Stimulated activated CD4-positive, alpha-beta T cell treated with anti-CD3 and anti-CD28 coated beads, Interleukin-15, amount 100 ng/mL, for 24 hours (primary cell): ENCODE measurements at regions not wholly inside any gene's neighbourhood (a gene's known extent, or its start where the extent isn't known, plus 50 kb on each side); places are given as distances from the start of the nearest gene placed in this dataset.
"Not testable (repeated sequence)": the region's sequence is repeated elsewhere in the genome, so short reads cannot be mapped to it uniquely, and the experiment has no call there.

Source experiments
- DNase-seq: peaks from one replicate; pipeline ENCODE4 v3.0.0-alpha.2; 2020

GRCh38 chrX:74251006-74251930 is 52.7 kb upstream of the ZCCHC13 start:
- DNase-seq: no peak

DNA sequence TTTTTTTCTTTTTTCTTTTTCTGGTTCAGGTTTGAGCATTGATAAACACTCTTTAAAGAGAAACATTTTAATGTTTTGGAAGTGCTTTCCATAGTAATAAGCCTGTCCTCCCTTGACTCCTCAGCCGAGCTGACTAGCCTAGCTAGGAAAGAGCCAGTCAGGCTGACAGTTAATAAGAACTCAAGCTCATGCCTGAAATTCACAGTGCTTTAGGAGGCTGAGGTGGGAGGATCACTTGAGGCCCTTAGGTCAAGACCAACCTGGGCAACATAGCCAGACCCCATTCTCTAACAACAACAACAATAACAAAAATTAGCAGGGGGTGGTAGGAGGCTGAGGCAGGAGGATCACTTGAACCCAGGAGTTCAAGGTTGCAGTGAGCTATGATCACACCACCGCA is 53.4 kb upstream of the ZCCHC13 start:
- no peak for DNase-seq

DNA sequence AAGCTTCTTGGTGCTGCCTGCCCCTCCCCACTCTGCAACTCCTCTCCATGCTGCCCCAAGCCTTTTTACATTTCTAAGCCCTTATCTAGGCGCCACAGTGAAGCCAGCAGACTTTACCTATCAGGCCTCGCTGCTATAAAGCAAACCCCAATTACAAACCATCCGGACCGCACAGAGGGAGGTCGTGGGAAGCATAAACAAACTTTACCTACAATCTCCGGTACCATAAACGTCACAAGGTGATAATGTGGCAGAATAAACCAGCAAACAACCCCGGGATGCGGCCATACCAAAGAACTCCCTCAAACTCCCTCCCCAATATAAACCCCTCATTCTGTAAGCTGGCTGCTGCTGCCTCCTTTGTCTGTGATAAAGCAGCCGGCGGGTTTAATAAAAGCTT is 54.0 kb upstream of the ZCCHC13 start:
- DNase-seq: no peak

DNA sequence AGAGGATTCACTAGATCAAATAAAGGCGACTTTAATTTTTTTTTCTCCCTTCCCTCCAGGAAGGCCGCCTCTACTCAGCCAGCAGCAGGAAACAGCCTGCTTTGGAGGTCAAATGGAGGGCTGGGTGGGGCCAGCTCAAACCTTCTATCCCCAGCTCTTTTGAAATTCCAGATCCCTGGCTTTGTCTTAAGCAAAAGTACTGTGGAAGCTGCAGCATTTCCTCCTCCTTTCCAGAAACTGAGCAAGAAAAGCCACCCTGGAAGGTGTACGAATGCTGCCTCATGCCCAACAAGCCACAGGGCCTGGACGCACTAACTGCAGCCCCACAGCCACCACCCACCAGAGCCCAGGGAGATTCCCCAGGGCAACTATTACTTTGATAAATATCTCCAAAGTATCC is 55.1 kb upstream of the ZCCHC13 start:
- no peak for DNase-seq

- DNase-seq: no peak
These were observed 57.5 kb upstream of the ZCCHC13 start for GRCh38 chrX:74246524-74246923.

DNA sequence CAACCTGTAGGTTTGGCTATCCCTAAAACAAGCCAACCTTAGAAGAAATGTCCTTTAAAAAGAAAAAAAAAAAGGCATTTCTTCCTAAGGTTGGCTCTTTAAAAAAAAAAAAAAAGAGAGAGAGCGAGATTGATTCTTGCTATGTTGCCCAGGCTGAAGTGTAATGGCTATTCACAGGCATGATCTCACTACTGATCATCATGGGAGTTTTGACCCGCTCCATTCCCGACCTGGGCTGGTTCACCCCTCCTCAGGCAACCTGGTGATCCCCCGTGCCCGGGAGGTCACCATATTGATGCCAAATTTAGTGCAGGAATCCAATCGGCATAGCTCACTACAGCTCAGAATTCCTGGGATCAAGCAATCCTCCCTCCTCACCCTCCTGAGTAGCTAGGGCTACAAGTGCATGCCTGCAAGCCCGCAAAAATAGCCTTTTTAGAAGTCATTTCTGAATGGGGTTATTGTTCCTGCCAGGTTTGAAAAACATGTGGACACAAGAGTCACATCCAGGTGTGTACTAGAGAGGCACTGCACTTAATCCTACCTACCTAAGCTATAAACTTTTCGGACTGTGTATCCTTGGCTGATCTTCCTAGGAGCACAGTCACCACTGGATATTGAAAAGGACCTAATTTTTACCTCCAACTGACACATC is 61.4 kb upstream of the ZCCHC13 start:
- no peak for DNase-seq

DNA sequence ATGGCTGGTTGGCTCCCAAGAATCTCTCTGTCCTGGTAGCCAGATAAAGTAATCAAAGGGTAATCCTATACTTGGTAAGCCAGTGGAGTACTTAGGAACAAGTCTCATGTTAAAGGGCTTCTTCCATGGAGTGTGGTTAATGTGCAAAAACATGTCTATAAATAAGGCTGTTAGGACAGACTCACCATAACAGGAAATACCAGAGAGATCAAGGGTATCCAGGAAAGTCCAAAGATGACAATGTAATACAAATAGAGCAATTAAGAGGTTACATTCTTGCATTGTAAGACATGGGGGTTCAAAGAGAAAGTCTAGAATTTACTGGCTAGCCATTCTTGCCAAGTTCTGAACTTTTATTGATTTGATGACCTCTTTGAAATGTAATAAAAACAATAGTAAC is 61.9 kb upstream of the ZCCHC13 start:
- DNase-seq: no peak

DNA sequence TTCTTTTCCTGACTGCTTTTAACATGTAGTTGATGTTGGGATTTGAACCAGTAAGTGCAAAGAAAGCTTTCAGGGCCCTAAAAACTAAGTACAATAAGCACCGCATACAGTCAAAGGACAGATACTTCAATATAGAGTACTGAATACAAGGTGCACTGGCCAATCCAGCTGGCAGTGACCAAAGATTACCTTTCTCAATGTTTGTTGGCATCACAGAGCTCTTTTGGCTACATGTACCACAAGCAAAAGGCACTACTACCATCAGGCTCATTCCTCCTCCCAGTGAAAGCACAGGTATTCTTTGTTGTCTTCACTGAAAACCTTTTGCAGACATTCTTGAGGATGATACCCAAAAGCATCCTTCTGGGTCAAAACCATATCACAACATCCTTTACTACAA is 65.2 kb upstream of the ZCCHC13 start:
- no peak for DNase-seq

DNA sequence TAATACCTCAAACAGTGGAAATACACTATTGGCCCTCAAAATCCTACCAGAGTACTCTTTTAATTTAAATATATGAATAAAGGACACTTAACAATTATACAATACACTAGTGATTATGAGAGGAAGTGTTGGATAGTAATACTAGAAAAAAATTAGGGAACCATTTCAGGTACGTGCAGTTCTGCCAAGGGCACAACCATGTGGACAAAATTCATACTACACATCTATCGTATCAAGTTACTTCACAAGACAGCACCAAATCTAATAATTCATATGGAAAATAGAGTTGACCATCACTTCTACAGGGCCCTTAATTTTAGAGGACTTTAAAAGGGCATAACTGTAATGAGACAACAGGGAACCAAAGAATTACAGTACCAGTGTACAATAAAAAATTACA is 69.2 kb upstream of the ZCCHC13 start:
- DNase-seq: no peak

- DNase-seq: no peak
These were observed 71.1 kb upstream of the ZCCHC13 start for GRCh38 chrX:74232859-74233258.

- no peak for DNase-seq
These were observed 72.4 kb upstream of the ZCCHC13 start for GRCh38 chrX:74231625-74232024.

DNA sequence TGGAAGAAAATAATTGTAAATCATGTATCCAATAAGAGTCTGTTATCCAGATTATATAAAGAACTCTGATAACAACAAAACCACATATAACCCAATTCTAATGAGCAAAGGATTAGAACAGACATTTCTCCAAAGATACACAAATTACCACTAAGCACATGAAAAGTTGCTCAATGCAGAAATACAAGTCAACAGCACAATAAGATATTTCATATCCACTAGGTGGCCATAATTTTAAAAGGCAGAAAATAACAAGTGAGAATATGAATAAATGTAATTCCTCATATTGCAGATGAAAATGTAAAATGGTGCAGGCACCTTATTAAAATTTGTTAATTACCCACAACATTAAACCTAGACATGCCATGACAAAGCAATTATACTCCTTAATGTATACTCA is 73.9 kb upstream of the ZCCHC13 start:
- no peak for DNase-seq

DNA sequence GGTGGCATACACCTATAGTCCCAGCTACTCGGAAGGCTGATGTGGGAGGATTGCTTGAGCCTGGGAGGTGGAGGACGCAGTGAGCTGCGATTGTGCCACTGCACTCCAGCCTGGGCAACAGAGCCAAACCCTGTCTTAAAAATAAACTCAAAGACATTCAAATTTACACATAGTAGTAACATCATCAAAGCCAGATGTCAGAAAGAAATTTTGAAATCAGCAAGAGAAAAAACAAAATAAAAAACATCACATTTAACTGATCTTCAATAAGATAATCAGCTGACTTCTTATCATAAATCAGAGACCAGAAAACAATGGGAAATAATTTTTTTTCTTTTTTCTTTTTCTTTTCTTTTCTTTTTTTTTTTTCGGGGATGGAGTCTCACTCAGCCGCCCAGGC is 78.9 kb upstream of the ZCCHC13 start:
- no peak for DNase-seq

DNA sequence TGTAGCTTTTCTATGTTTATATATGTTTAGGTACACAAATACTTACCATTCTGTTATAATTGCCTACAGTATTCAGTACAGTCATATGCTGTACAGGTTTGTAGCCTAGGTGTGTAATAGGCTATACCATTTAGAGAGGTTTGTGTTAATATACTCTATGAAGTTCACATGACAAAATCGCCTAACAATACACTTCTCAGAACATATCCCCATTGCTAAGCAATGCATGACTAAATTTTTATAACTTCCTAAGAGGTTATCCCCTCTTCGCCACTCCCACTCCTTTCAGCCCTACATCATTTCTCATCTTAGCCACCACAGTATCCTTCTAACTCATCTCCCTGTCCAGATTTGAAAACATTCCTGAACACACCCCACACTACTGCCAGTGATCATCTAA is 83.7 kb upstream of the ZCCHC13 start:
- no peak for DNase-seq

DNA sequence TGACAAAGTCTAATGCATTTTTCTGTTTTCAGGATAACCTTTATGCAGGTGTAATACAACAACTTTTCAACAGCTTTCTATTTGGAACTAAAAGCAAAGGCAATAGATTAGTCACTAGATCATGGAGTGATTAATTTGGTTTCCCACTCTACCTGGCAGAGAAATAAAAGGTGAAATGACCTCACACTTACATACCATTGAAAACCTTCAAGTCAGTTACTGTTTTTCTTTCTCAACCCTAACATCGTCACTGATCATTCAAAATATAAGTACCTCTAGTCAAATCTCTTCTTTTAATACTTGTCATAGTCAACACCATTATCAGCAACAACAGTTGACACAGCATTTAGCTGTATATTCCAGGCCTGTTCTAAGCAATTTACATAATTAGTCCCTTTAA is 85.1 kb upstream of the ZCCHC13 start:
- no peak for DNase-seq

- DNase-seq: no peak
These were observed 87.6 kb upstream of the ZCCHC13 start for GRCh38 chrX:74216421-74216820.

GRCh38 chrX:74211911-74212310 is 92.1 kb upstream of the ZCCHC13 start:
- no peak for DNase-seq

GRCh38 chrX:74207539-74207938 is 96.4 kb upstream of the ZCCHC13 start:
- no peak for DNase-seq

- DNase-seq: no peak
These were observed 108.4 kb upstream of the ZCCHC13 start for GRCh38 chrX:74195605-74196004.

DNA sequence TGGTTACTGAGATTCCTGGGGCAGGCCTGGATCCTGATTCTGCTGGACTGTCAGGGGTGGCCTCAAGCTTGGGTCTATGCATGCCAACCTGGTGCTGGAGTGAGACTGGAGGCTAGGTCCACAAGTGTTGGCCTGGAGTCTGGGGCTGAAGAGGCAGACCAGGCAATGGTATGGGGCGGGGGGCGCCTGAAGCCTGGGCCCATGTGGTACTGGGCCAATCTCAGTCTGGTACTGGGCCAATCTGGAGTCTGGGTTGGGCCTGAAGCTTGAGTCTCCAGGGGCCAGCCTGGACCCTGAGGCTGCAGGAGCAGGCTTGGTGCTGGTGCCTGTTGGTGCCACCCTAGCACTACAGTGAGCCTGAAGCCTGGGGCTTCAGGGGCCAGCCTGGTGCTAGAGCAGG is 108.9 kb upstream of the ZCCHC13 start:
- no peak for DNase-seq

DNA sequence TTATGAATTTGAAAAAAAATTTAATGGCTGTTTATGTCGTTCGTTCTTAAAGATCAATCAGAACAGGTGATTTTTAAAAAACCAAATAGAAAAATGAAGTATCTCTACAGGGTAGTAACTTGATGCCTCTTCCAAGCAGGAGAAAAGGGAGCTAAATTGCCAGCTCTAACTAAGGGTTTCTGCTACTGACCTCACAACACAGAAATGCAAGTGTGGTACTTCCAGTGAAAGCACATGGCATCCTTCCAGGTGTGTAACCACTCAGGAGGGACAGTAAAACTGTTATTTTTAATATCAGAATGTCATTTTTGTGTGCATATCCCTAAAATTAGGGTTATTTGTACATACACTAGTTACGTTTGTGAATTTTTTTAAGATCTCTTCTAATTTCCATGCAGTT is 116.8 kb upstream of the ZCCHC13 start:
- no peak for DNase-seq

GRCh38 chrX:74183047-74183446 is 120.9 kb upstream of the ZCCHC13 start:
- not testable (repeated sequence) for DNase-seq

DNA sequence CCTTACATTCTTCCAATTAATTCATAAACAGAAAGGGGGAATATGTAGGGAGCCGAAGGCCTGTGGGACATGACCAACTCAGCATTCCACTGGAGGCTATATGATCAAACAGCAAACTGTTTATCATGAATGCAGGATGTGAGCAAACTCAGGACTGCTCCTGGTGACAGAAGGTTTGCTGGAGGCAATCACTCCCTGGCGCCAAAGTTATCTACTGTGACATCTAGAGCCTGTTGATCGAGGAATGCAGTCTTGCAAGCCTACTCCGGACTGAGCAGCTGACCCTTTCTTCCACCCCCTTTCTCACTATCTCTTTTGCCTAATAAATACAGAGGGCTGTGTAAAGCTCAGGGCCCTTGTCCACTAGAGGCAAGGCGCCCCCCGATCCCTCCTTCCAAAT is 122.0 kb upstream of the ZCCHC13 start:
- not testable (repeated sequence) for DNase-seq

DNA sequence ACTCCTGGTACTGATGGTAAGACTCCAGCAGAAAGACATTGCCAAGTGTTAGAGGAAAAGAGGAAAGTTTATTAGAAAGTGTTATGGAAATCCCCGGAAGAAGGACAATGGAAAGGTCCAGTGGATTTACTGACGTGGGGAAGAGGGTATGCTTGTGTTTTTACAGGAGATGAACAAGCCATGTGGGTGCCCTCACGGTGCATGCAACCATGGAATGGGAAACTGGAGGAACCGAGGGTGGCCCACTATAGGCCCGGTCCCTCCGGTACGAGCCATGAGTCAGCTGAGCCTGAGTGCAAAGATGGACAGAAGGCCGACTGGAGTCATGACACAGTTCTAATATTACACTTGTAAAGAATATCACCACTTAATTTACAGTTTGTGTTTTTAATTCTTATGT is 123.3 kb upstream of the ZCCHC13 start:
- no peak for DNase-seq

DNA sequence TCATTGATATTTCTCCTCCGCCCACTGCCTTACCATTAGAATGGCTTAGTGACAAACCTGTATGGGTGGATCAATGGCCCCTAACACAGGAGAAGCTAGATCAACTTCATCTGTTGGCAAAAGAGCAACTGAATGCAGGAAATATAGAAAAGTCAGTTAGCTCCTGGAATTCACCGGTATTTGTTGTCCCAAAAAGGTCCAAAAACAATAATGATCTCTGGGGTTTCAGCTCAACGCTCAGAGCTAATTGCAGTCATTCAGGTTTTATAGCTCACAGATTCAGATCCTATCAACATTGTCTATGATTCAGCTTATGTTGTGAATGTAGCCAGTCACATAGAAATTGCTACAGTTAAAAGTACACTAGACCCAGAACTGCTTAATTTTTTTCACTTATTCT is 124.0 kb upstream of the ZCCHC13 start:
- no peak for DNase-seq
